GM12878 (cell line): ENCODE measurements at regions not wholly inside any gene's neighbourhood (a gene's known extent, or its start where the extent isn't known, plus 50 kb on each side); places are given as distances from the start of the nearest gene placed in this dataset.
A peak's percentile ranks its signal among the peaks of the same experiment; 100 is the strongest.

Experiments
- BRCA1 ChIP-seq: IDR thresholded peaks from 2 replicates; pipeline ENCODE4 v1.6.1; 2011; ENCODE audit warnings: low read depth, low read length, improper control_type of control experiment
- CREM ChIP-seq: IDR thresholded peaks from 2 replicates; pipeline ENCODE4 v1.6.1; 2014; ENCODE audit warnings: antibody characterized with exemption, low read depth
- CTCF ChIP-seq, 3 experiments: IDR thresholded peaks in 2 of 3; conservative IDR thresholded peaks in 1 of 3; 2 replicates each; pipeline ENCODE4 v1.5.1; 2011; ENCODE audit warnings: low read depth in 3 of 3, low read length in 3 of 3, mild to moderate bottlenecking in 3 of 3, control low read depth in 2 of 3, moderate library complexity in 2 of 3, inconsistent platforms in 1 of 3, mixed read lengths in 1 of 3; ENCODE audit not compliant: control insufficient read depth in 2 of 3, insufficient read depth in 1 of 3; ENCODE audit errors: extremely low read depth in 1 of 3
- E2F4 ChIP-seq: IDR thresholded peaks from 2 replicates; pipeline ENCODE4 v1.6.1; 2012; ENCODE audit warnings: low read depth, low read length, improper control_type of control experiment
- HCFC1 ChIP-seq: fragments of 150-350 bp; IDR thresholded peaks from 2 replicates; pipeline ENCODE4 v1.6.1; 2014; ENCODE audit warnings: low read length
- HDGF ChIP-seq: fragments of 450-650 bp; IDR thresholded peaks from 2 replicates; pipeline ENCODE4 v1.6.1; 2016; ENCODE audit warnings: antibody characterized with exemption
- LARP7 ChIP-seq: fragments of 450-650 bp; IDR thresholded peaks from 2 replicates; pipeline ENCODE4 v1.6.1; 2017; ENCODE audit warnings: mild to moderate bottlenecking
- MXI1 ChIP-seq: fragments of 150-350 bp; IDR thresholded peaks from 2 replicates; pipeline ENCODE4 v1.6.1; 2011; ENCODE audit warnings: low read depth, mild to moderate bottlenecking, inconsistent platforms, low read length, improper control_type of control experiment
- NRF1 ChIP-seq: conservative IDR thresholded peaks from 2 replicates; pipeline ENCODE4 v1.6.1; 2011; ENCODE audit warnings: mild to moderate bottlenecking, low read depth, low read length, improper control_type of control experiment
- PBX3 ChIP-seq: IDR thresholded peaks from 2 replicates; pipeline ENCODE4 v1.6.1; 2011; ENCODE audit warnings: mild to moderate bottlenecking, low read depth, low read length, moderate library complexity; ENCODE audit not compliant: insufficient replicate concordance
- PKNOX1 ChIP-seq: fragments of 450-650 bp; IDR thresholded peaks from 2 replicates; pipeline ENCODE4 v1.6.1; 2016; ENCODE audit warnings: mild to moderate bottlenecking
- RBBP5 ChIP-seq: fragments of 200-600 bp; sonication (generic); conservative IDR thresholded peaks from 2 replicates; pipeline ENCODE4 v1.6.1; 2016
- SMARCA5 ChIP-seq: fragments of 450-650 bp; IDR thresholded peaks from 2 replicates; pipeline ENCODE4 v1.6.1; 2017; ENCODE audit warnings: mild to moderate bottlenecking
- SREBF2 ChIP-seq: IDR thresholded peaks from 2 replicates; pipeline ENCODE4 v1.6.1; 2012; ENCODE audit warnings: mild to moderate bottlenecking, low read length
- STAT3 ChIP-seq: IDR thresholded peaks from 2 replicates; pipeline ENCODE4 v1.6.1; 2011; ENCODE audit warnings: low read depth, low read length, improper control_type of control experiment
- ZBTB11 ChIP-seq: fragments of 450-650 bp; formaldehyde crosslinking; IDR thresholded peaks from 2 replicates; pipeline ENCODE4 v1.5.0; 2022; ENCODE audit warnings: mild to moderate bottlenecking, missing genetic modification characterization

GRCh38 chr15:62482785-62483429, 317.8 kb upstream of the C2CD4B start (continued):
- TF ChIP-seq E2F4 = no peak
- no peak for TF ChIP-seq HCFC1
- peak; percentile 51 to 57 (median 54); a peak in 5 of 6 replicates for TF ChIP-seq CTCF (IDR thresholded peaks at IDR 0.05 in 2 of 3, conservative IDR thresholded peaks at IDR 0.05 in 1 of 3; ENCODE audit: control insufficient read depth in 2 of 3, extremely low read depth in 1 of 3, insufficient read depth in 1 of 3, low read depth in 3 of 3, low read length in 3 of 3)
- no peak for TF ChIP-seq NRF1
- no peak for TF ChIP-seq BRCA1
- no peak for TF ChIP-seq SREBF2
- TF ChIP-seq SMARCA5 = no peak
- TF ChIP-seq HDGF = no peak
- TF ChIP-seq CREM = no peak
- no peak for TF ChIP-seq LARP7
- no peak for TF ChIP-seq ZBTB11 (CRISPR knock-in tag)
- peak; percentile 26; the same call in 1 of the 2 replicates for TF ChIP-seq PKNOX1
- no peak for TF ChIP-seq MXI1
- no peak for TF ChIP-seq RBBP5
- TF ChIP-seq STAT3 = no peak
- TF ChIP-seq PBX3 = no peak
